SK-N-MC (cell line): ENCODE measurements at regions not wholly inside any gene's neighbourhood (a gene's known extent, or its start where the extent isn't known, plus 50 kb on each side); places are given as distances from the start of the nearest gene placed in this dataset.

Experiments
- EZH2 ChIP-seq: fragments of 200-600 bp; sonication (generic); IDR thresholded peaks from one replicate; pipeline ENCODE4 v1.6.1; 2017; ENCODE audit warnings: antibody characterized with exemption
- POLR2AphosphoS5 ChIP-seq: IDR thresholded peaks from 2 replicates; pipeline ENCODE4 v1.6.1; 2012; ENCODE audit warnings: mild to moderate bottlenecking, low read depth, low read length, borderline replicate concordance

DNA sequence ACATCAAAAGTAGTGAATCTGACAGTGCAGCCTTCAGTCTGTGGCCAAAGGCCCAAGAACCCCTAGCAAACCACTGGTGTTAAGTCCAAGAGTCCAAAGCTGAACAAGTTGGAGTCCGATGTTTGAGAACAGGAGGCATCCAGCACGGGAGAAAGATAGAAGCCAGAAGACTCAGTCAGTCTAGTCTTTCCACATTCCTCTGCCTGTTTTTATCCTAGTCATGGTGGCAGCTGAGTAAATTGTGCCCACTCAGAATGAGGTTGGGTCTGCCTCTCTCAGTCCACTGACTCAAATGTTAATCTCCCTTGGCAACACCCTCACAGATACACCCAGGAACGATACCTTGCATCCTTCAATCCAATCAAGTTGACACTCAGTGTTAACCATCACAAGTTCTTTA is 1255.4 kb downstream of the LRFN5 start:
- TF ChIP-seq POLR2AphosphoS5, result no peak
- TF ChIP-seq EZH2, result no peak
